Glutamatergic neuron (in vitro differentiated cells): ENCODE measurements at regions not wholly inside any gene's neighbourhood (a gene's known extent, or its start where the extent isn't known, plus 50 kb on each side); places are given as distances from the start of the nearest gene placed in this dataset.

ENCODE experiments used
- DNase-seq: peaks from one replicate; pipeline ENCODE4 v3.0.0; 2022
- H3K27ac Mint-ChIP-seq: one replicate; pipeline ENCODE4 v1.8.0; 2020; ENCODE audit warnings: mild to moderate bottlenecking, mixed read lengths, inconsistent platforms; ENCODE audit not compliant: unreplicated experiment
- H3K27me3 Mint-ChIP-seq: one replicate; pipeline ENCODE4 v1.8.0; 2020; ENCODE audit warnings: mild to moderate bottlenecking, moderate library complexity, mixed read lengths, inconsistent platforms; ENCODE audit not compliant: unreplicated experiment
- H3K36me3 Mint-ChIP-seq: one replicate; pipeline ENCODE4 v1.8.0; 2020; ENCODE audit warnings: mild to moderate bottlenecking, mixed read lengths, inconsistent platforms; ENCODE audit not compliant: unreplicated experiment
- H3K4me1 Mint-ChIP-seq: one replicate; pipeline ENCODE4 v1.8.0; 2020; ENCODE audit warnings: mild to moderate bottlenecking, low read depth, mixed read lengths, inconsistent platforms; ENCODE audit not compliant: unreplicated experiment
- H3K4me3 Mint-ChIP-seq: one replicate; pipeline ENCODE4 v1.8.0; 2020; ENCODE audit warnings: mild to moderate bottlenecking, mixed read lengths, inconsistent platforms; ENCODE audit not compliant: unreplicated experiment
- H3K9me3 Mint-ChIP-seq: one replicate; pipeline ENCODE4 v1.8.0; 2020; ENCODE audit warnings: mild to moderate bottlenecking, moderate library complexity, mixed read lengths, inconsistent platforms; ENCODE audit not compliant: unreplicated experiment
- TF ChIP-seq, protein P1 (sequence below): fragments of 200-600 bp; sonication (generic); IDR thresholded peaks from one replicate; pipeline ENCODE4 v1.5.0; 2021; ENCODE audit not compliant: partially characterized antibody, unreplicated experiment

DNA sequence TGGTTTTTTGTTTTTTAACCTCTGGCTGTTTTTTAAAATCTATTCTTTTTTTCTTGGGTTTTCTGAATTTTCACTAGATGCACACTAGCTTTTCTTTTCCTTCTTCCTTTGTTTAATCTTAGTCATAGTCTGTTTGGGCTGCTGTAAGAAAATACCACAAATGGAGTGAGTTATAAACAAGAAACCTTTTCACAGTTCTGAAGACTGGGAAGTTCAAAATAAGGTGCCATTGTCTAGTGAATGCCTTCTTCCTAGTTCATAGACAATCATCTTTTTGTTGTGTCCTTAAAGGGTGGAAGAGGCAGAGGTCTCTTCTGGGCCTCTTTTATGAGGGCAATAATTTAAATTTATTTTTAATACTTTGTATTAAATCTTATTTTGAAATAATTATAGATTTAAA is 532.9 kb upstream of the ANO5 start:
- Mint-ChIP-seq H3K27ac (no peak overlapping the region), H3K36me3 (no peaks in the 10 kb centered on the region), H3K9me3 (peaks cover 2% of the 10 kb centered on the region), H3K27me3 (no peaks in the 10 kb centered on the region), H3K4me1 (no peaks in the 10 kb centered on the region), H3K4me3 (no peak overlapping the region)
- TF ChIP-seq, protein P1, sequence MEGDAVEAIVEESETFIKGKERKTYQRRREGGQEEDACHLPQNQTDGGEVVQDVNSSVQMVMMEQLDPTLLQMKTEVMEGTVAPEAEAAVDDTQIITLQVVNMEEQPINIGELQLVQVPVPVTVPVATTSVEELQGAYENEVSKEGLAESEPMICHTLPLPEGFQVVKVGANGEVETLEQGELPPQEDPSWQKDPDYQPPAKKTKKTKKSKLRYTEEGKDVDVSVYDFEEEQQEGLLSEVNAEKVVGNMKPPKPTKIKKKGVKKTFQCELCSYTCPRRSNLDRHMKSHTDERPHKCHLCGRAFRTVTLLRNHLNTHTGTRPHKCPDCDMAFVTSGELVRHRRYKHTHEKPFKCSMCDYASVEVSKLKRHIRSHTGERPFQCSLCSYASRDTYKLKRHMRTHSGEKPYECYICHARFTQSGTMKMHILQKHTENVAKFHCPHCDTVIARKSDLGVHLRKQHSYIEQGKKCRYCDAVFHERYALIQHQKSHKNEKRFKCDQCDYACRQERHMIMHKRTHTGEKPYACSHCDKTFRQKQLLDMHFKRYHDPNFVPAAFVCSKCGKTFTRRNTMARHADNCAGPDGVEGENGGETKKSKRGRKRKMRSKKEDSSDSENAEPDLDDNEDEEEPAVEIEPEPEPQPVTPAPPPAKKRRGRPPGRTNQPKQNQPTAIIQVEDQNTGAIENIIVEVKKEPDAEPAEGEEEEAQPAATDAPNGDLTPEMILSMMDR: no peak
- DNase-seq: no peak

DNA sequence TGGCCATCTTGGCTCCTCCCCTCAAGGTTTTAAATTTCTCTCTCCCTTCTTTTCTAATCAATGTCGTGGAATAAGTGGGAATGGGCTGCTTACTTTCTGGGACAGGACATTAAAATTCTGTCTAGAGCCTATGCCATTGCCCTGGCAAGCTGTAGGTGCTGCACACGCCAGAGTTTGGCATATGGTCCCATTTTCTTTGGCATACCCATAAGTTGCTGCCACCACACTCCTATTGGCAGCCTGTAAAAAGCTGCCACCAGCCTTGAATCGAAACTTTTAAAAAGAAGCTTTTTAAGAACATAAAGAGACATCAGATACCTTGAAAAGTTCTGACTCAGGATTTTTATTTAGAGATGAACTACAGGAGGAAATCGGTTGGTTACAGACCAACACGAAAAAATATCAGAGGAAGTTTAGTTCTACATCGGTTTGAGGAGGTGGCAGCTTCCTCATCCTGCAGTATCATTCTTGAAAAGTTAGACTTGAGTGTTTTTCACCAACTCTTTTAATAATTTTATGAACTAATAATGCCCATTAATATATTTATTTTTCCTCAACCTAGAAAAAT is 517.8 kb upstream of the ANO5 start:
- Mint-ChIP-seq H3K27me3 (peaks cover 2% of the 10 kb centered on the region), H3K36me3 (no peaks in the 10 kb centered on the region), H3K4me1 (no peaks in the 10 kb centered on the region), H3K9me3 (no peaks in the 10 kb centered on the region), H3K27ac (no peak overlapping the region), H3K4me3 (no peak overlapping the region)
- no peak for DNase-seq
- TF ChIP-seq, protein P1: no peak

DNA sequence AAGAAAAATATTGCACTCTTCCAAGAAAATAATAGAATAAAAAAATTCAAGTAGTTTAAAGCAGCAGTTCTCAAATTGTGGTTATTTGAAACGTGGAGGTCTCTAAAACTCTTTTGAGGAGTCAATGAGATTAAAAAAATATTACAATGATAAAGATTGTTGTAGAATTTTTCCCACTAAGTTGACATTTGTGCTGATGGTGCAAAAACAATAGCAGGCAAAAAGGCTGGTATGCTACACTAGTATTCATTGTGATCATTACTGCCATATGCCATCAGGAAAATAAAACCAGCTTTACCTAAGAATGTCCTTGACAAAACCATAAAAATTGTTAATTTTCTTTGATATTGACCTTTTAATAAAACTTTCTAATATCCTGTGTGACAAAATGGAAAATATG is 505.2 kb upstream of the ANO5 start:
- DNase-seq: no peak
- Mint-ChIP-seq H3K9me3 (no peaks in the 10 kb centered on the region), H3K27ac (no peak overlapping the region), H3K4me3 (no peak overlapping the region), H3K4me1 (no peaks in the 10 kb centered on the region), H3K36me3 (no peaks in the 10 kb centered on the region), H3K27me3 (no peaks in the 10 kb centered on the region)
- TF ChIP-seq, protein P1: no peak

DNA sequence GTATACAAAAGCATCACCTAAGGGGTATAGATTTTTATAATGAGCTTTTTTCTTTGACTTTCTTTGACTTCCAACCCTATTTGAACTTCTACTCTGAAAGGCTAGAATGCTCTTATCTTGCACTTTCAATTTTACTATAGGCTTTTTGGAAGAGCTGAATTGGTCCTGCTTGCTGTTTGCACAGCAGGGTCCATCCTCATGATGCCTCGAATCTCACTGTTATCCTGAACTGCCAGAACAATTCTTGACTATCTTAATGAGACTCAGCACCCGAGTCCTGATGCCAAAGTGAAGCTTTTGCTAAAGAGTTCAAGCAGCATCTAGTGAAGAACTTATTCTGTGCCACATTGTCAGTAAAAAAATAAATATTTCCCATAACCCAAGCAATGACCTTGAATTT is 488.3 kb upstream of the ANO5 start:
- Mint-ChIP-seq H3K4me3 (no peak overlapping the region), H3K36me3 (no peaks in the 10 kb centered on the region), H3K27ac (no peak overlapping the region), H3K4me1 (no peaks in the 10 kb centered on the region), H3K27me3 (no peaks in the 10 kb centered on the region), H3K9me3 (no peaks in the 10 kb centered on the region)
- no peak for DNase-seq
- TF ChIP-seq, protein P1: no peak

DNA sequence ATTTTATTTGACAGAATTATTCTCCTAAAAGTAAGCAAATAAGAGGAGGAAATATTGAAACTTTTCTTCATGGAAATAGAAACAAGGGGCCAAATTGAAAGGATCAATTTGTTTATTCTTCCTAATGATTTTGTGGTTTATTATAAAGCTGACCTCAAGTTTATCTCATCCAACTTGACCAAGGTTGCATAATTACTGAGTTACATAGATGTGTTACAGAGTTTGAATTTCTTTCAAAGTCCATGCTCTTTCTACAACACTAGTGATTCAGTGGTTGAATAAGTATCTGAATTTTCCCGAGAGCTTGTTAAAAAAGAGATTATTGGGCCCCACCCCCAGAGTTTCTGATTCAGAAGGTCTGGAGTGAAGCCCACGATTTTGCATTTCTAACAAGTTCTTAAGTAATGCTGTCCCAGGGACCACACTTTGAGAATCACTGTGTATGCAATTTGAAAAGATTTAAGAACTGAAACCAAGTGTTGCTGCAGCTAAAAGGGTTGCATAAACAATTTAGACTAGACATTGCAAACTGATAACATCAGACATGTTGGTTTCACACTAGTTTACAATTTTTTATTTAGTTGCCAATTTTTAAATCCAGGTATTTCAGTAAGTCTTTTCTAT is 485.7 kb upstream of the ANO5 start:
- Mint-ChIP-seq H3K27me3 (no peaks in the 10 kb centered on the region), H3K27ac (no peak overlapping the region), H3K4me1 (no peaks in the 10 kb centered on the region), H3K36me3 (no peaks in the 10 kb centered on the region), H3K4me3 (no peak overlapping the region), H3K9me3 (no peaks in the 10 kb centered on the region)
- no peak for DNase-seq
- TF ChIP-seq, protein P1: no peak
